HepG2 (cell line): ENCODE measurements at regions not wholly inside any gene's neighbourhood (a gene's known extent, or its start where the extent isn't known, plus 50 kb on each side); places are given as distances from the start of the nearest gene placed in this dataset.

Experiments
- ATAC-seq: fragments of 200-7000 bp; cut with Tn5 transposase; 3 replicates; pipeline ENCODE4 v1.9.1; 2020; ENCODE audit warnings: mild to moderate bottlenecking, moderate library complexity
- BruUV-seq: library from RNA; stranded (reverse); fragments of 400-500 nt; replicated peaks from 2 replicates; lab custom pipeline; 2021; lab: Mats Ljungman, UMichigan
- CTCF ChIA-PET: fragments of 300-600 bp; formaldehyde crosslinking; extraction: SDS; loops from one replicate; lab custom pipeline; 2021; ENCODE audit warnings: low total read pairs, inconsistent platforms, low intra/inter-chr PET ratio; lab: Yijun Ruan, JAX
- POLR2A ChIA-PET: fragments of 350-600 bp; sonication (Branson Sonifier 250); formaldehyde crosslinking; loops from one replicate; lab custom pipeline; 2020; ENCODE audit warnings: antibody characterized with exemption, inconsistent platforms; lab: Yijun Ruan, JAX
- DNase-seq: peaks from one replicate; pipeline ENCODE4 v3.0.0-alpha.2; 2015; ENCODE audit warnings: low spot score
- FAIRE-seq: peaks from 3 replicates; lab custom pipeline; 2011; peaks lifted over from hg19 to GRCh38; lab: Jason Lieb, UNC
- H2AFZ ChIP-seq: one replicate; pipeline ENCODE4 v1.6.1; 2011; ENCODE audit warnings: low read length, inconsistent platforms
- H3K27ac ChIP-seq: fragments of 300-600 bp; 3 replicates; pipeline ENCODE4 v1.8.0; 2011; ENCODE audit warnings: mixed run types, mild to moderate bottlenecking, mixed read lengths, low read length, inconsistent platforms; ENCODE audit not compliant: insufficient read depth; ENCODE audit errors: extremely low read length
- H3K27me3 ChIP-seq, 2 experiments: fragments of 200-600 bp in 1 of 2; 2 replicates in 1 of 2; 3 replicates in 1 of 2; pipeline versions ENCODE4 v1.6.0 to v1.8.0; 2011; ENCODE audit warnings: low read length in 2 of 2, mild to moderate bottlenecking in 2 of 2, moderate library complexity in 2 of 2, inconsistent platforms in 1 of 2; ENCODE audit not compliant: insufficient read depth in 2 of 2, control insufficient read depth in 1 of 2
- H3K36me3 ChIP-seq, 2 experiments: fragments of 200-600 bp in 1 of 2; replicated peaks in 1 of 2; 2 replicates in 1 of 2; 3 replicates in 1 of 2; pipeline versions ENCODE4 v1.5.1 to v1.8.0; 2011; ENCODE audit warnings: low read length in 2 of 2, inconsistent platforms in 1 of 2; ENCODE audit not compliant: insufficient read depth in 2 of 2, control insufficient read depth in 1 of 2
- H3K4me1 ChIP-seq: 2 replicates; pipeline ENCODE4 v1.5.1; 2012; ENCODE audit warnings: low read length, inconsistent platforms; ENCODE audit not compliant: insufficient read depth
- H3K4me2 ChIP-seq: 2 replicates; pipeline ENCODE4 v1.6.0; 2011; ENCODE audit warnings: low read depth, low read length, inconsistent platforms
- H3K4me3 ChIP-seq, 3 experiments: fragments of 200-600 bp in 1 of 3; sonication (generic), shearing (Covaris generic) in 1 of 3; replicated peaks in 1 of 3; 2 replicates each; pipeline ENCODE4 v1.5.1; 2011 to 2016; ENCODE audit warnings: low read length in 3 of 3, inconsistent platforms in 2 of 3, low read depth in 2 of 3, mild to moderate bottlenecking in 2 of 3, control low read depth in 1 of 3, mixed read lengths in 1 of 3; ENCODE audit not compliant: insufficient read depth in 1 of 3
- H3K79me2 ChIP-seq: one replicate; pipeline ENCODE4 v1.6.1; 2011; ENCODE audit warnings: low read length, inconsistent platforms; ENCODE audit not compliant: insufficient read depth
- H3K9ac ChIP-seq: 2 replicates; pipeline ENCODE4 v1.6.0; 2011; ENCODE audit warnings: mild to moderate bottlenecking, low read depth, low read length, inconsistent platforms; ENCODE audit not compliant: insufficient read depth
- H3K9me3 ChIP-seq: 2 replicates; pipeline ENCODE4 v1.5.1; 2012; ENCODE audit warnings: mild to moderate bottlenecking, low read length
- H4K20me1 ChIP-seq: 2 replicates; pipeline ENCODE4 v1.6.0; 2011; ENCODE audit warnings: inconsistent platforms, mild to moderate bottlenecking, low read length, moderate library complexity; ENCODE audit not compliant: insufficient read depth
- ARID5B ChIP-seq: IDR thresholded peaks from 2 replicates; pipeline ENCODE4 v1.4.0; 2020; ENCODE audit warnings: mild to moderate bottlenecking, missing genetic modification reagents
- BCL6 ChIP-seq: IDR thresholded peaks from 2 replicates; pipeline ENCODE4 v1.6.1; 2016; ENCODE audit warnings: missing genetic modification reagents, missing compliant biosample characterization
- CENPBD1 ChIP-seq: sonication (generic); formaldehyde crosslinking; IDR thresholded peaks from 2 replicates; pipeline ENCODE4 v1.8.0; 2022; ENCODE audit warnings: missing genetic modification reagents, low read depth, mild to moderate bottlenecking, borderline replicate concordance
- MYC ChIP-seq: sonication (generic); formaldehyde crosslinking; IDR thresholded peaks from 2 replicates; pipeline ENCODE4 v1.9.0; 2021; ENCODE audit warnings: missing genetic modification reagents, borderline replicate concordance
- PRMT3 ChIP-seq: sonication (generic); formaldehyde crosslinking; IDR thresholded peaks from 2 replicates; pipeline ENCODE4 v1.8.1; 2022; ENCODE audit warnings: low read depth, mild to moderate bottlenecking, moderate library complexity, missing genetic modification reagents, borderline replicate concordance
- SATB2 ChIP-seq: sonication (generic); formaldehyde crosslinking; IDR thresholded peaks from 2 replicates; pipeline ENCODE4 v1.5.0; 2020; ENCODE audit warnings: missing genetic modification reagents
- SOX6 ChIP-seq, 2 experiments: fragments of 450-650 bp in 1 of 2; sonication (generic) in 1 of 2; formaldehyde crosslinking in 1 of 2; IDR thresholded peaks; 2 replicates each; pipeline versions ENCODE4 v1.4.0 to v1.6.1; 2017 to 2020; ENCODE audit warnings: antibody characterized with exemption in 1 of 2, mild to moderate bottlenecking in 1 of 2, missing genetic modification reagents in 1 of 2
- THRA ChIP-seq: sonication (generic); formaldehyde crosslinking; IDR thresholded peaks from 2 replicates; pipeline ENCODE4 v1.4.0; 2020; ENCODE audit warnings: missing genetic modification reagents, borderline replicate concordance
- TMF1 ChIP-seq: sonication (generic); formaldehyde crosslinking; IDR thresholded peaks from 2 replicates; pipeline ENCODE4 v1.8.1; 2022; ENCODE audit warnings: low read depth, missing genetic modification reagents
- ZNF3 ChIP-seq: IDR thresholded peaks from 2 replicates; pipeline ENCODE4 v1.7.0; 2017; ENCODE audit warnings: inconsistent platforms
- WGBS: methylation state at CpG from one replicate; pipeline ENCODE4 v1.1.6; 2017; ENCODE audit warnings: low lambda C conversion rate; 5-methylcytosine and 5-hydroxymethylcytosine counted together
- in situ Hi-C: cut with HindIII; loops from 2 replicates; pipeline ENCODE4 v1.10.0; 2017; ENCODE audit warnings: low pct_unique_long_range_greater_than_20kb; ENCODE audit not compliant: extremely low pct_ligation_motif_present
- intact Hi-C: fragments of 100-400 bp; cut with micrococcal nuclease; formaldehyde crosslinking; loops from one replicate; pipeline ENCODE4 v1.10.0; 2022; ENCODE audit not compliant: unreplicated experiment
- TF ChIP-seq, protein P1 (sequence below): sonication (generic); formaldehyde crosslinking; IDR thresholded peaks from 2 replicates; pipeline ENCODE4 v1.5.1; 2020; ENCODE audit warnings: mild to moderate bottlenecking, missing genetic modification reagents, moderate library complexity

DNA sequence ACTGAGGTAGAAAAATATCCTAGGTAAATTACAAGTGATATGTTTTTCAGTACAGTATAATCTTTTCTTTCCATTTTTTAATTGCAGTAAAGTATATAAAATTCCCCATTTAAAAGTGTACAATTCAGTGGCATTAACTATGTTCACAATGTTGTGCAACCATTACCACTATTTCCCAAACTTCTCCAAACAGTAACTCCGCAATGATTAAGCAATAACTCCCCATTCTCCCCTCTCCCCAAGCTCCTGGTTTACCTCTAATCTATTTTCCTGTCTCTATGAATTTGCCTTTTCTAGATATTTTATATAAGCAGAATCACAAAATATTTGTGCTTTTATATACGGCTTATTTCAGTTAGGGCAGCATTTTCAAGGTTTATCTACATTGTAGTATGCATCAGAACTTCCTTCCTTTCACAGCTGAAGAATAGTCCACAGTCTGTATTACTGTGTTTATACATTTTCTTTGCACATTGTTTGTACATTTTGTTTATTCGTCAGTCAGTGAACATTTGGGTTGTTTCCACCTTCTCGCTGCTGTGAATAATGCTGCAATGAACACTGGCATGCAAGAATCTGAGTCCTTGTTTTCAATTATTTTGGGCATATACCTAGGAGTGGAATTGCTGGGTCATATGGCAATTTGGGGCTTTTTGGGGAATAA lies 110.7 kb downstream of the RPL27A start (continued):
- TF ChIP-seq BCL6 (CRISPR knock-in tag) (peak; percentile 53; the same call in 1 of the 2 replicates), THRA (0 out of 2 replicates have a peak, but pooled peaks have one; percentile 16), ZNF3 (peak; percentile 87; the same call in 1 of the 2 replicates), SOX6 (IDR thresholded peaks at IDR 0.05) (no peak), SOX6 (CRISPR knock-in tag; IDR thresholded peaks at IDR 0.05) (peak; percentile 50; the same call in 1 of the 2 replicates), TMF1 (CRISPR knock-in tag) (no peak), ARID5B (CRISPR knock-in tag) (peak; percentile 41; the same call in 1 of the 2 replicates)
- TF ChIP-seq, all 625 proteins: peak for 13

DNA sequence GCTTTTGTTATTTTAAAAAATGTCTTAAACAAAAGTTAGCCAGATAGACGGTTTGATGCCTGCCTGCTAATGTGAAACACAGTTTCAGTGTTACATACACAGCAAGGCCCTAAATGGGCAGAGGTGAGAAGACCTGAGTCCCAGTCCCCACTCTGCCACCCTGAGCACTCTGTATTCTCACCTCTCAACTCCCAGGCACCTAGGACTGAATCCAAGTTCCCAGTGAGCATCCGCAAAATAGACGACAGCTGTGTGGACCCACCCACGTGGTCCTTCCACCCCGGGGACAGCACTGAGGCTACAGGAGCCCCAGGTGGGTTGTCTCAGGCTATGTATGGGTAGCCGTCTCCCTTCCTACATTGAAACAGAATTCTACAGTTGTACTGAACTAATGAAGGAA lies 111.5 kb downstream of the RPL27A start:
- Histone ChIP-seq H2AFZ (peak overlapping the region; percentile 39), H3K27me3 (no peaks in the 10 kb centered on the region), H3K4me2 (peak overlapping the region; percentile 89), H3K4me3 (peak overlapping the region; percentile 49 to 73 (median 62)), H3K9me3 (no peaks in the 10 kb centered on the region), H3K4me1 (peaks cover 50% of the 10 kb centered on the region), H3K79me2 (peaks cover 9% of the 10 kb centered on the region), H3K36me3 (no peaks in the 10 kb centered on the region), H4K20me1 (no peaks in the 10 kb centered on the region), H3K27ac (peak overlapping the region; percentile 75), H3K9ac (peak overlapping the region; percentile 71)
- TF ChIP-seq PRMT3 (CRISPR knock-in tag) (no peak), CENPBD1 (CRISPR knock-in tag) (no peak), SATB2 (no peak), MYC (CRISPR knock-in tag) (peak; percentile 22; the same call in 1 of the 2 replicates)
- TF ChIP-seq, protein P1, sequence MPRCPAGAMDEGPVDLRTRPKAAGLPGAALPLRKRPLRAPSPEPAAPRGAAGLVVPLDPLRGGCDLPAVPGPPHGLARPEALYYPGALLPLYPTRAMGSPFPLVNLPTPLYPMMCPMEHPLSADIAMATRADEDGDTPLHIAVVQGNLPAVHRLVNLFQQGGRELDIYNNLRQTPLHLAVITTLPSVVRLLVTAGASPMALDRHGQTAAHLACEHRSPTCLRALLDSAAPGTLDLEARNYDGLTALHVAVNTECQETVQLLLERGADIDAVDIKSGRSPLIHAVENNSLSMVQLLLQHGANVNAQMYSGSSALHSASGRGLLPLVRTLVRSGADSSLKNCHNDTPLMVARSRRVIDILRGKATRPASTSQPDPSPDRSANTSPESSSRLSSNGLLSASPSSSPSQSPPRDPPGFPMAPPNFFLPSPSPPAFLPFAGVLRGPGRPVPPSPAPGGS (CRISPR knock-in tag) = no peak
- ChIA-PET POLR2A (interaction anchor here (1.1 to 2.0 kb wide), 5 partner anchors 16 to 171 kb away, joined by 3 to 12 read pairs (median 5); a partner anchor contains a TSS), CTCF (interaction anchor here (0.9 to 1.2 kb wide), 2 partner anchors 17 to 105 kb away, joined by 3 read pairs; a partner anchor contains a TSS)
- in situ Hi-C loops = no loop called here
- BruUV-seq = TSS peak; percentile 80
- WGBS = 5% methylated on average over 6 of the region's 6 CpGs
- FAIRE-seq (peak; percentile 18), ATAC-seq (peak; percentile 74), DNase-seq (no peak)
- intact Hi-C loops = loop anchor here (1.0 to 2.0 kb wide), 2 partner anchors 95 to 106 kb away; no protein-coding TSS in a partner anchor
